ENCODE measurements at regions not wholly inside any gene's neighbourhood (a gene's known extent, or its start where the extent isn't known, plus 50 kb on each side); places are given as distances from the start of the nearest gene placed in this dataset.
"Not testable (repeated sequence)": the region's sequence is repeated elsewhere in the genome, so short reads cannot be mapped to it uniquely, and the experiment has no call there.

GRCh38 chr2:7657526-7657925 is 740.3 kb downstream of the RNF144A start:
- TF ChIP-seq POLR2A (IDR thresholded peaks at IDR 0.05), result not testable (repeated sequence)
- TF ChIP-seq, protein P1, sequence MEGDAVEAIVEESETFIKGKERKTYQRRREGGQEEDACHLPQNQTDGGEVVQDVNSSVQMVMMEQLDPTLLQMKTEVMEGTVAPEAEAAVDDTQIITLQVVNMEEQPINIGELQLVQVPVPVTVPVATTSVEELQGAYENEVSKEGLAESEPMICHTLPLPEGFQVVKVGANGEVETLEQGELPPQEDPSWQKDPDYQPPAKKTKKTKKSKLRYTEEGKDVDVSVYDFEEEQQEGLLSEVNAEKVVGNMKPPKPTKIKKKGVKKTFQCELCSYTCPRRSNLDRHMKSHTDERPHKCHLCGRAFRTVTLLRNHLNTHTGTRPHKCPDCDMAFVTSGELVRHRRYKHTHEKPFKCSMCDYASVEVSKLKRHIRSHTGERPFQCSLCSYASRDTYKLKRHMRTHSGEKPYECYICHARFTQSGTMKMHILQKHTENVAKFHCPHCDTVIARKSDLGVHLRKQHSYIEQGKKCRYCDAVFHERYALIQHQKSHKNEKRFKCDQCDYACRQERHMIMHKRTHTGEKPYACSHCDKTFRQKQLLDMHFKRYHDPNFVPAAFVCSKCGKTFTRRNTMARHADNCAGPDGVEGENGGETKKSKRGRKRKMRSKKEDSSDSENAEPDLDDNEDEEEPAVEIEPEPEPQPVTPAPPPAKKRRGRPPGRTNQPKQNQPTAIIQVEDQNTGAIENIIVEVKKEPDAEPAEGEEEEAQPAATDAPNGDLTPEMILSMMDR (IDR thresholded peaks at IDR 0.05), result not testable (repeated sequence)
